GM13977 (cell line): ENCODE measurements at regions not wholly inside any gene's neighbourhood (a gene's known extent, or its start where the extent isn't known, plus 50 kb on each side); places are given as distances from the start of the nearest gene placed in this dataset.

Experiments
- DNase-seq: peaks from one replicate; pipeline ENCODE4 v3.0.0; 2012; ENCODE audit warnings: low spot score
- in situ Hi-C: fragments of 300-500 bp; cut with MboI; formaldehyde crosslinking; loops from one replicate; pipeline ENCODE4 v1.12.0; 2022; ENCODE audit warnings: low sequenced_read_pairs, low pct_unique_long_range_greater_than_20kb, mixed read lengths, inconsistent platforms; ENCODE audit not compliant: unreplicated experiment
- TF ChIP-seq, protein P1 (sequence below): IDR thresholded peaks from 2 replicates; pipeline ENCODE4 v1.5.1; 2012; ENCODE audit warnings: mild to moderate bottlenecking, control low read depth; ENCODE audit not compliant: insufficient read depth; ENCODE audit errors: extremely low read depth, missing control alignments

DNA sequence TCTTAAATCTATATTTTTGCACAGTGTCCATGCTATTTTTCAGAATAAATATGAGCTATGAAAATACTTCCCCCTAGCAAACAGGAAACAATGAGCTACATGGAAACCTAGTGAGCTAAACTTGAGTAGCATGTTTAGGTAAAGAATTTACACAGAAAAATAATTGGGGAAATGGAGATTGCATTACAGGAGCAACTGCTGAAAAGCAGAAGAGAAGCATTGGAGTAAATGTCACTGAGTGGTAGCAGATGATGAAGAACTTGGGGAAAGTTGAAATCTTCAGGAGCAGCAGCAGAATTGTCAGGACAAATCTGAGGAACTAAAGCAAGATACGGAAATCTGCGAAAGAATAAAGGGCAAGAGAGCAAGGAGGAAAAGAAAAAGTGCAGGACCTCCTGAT lies 610.3 kb downstream of the TLE1 start:
- TF ChIP-seq, protein P1, sequence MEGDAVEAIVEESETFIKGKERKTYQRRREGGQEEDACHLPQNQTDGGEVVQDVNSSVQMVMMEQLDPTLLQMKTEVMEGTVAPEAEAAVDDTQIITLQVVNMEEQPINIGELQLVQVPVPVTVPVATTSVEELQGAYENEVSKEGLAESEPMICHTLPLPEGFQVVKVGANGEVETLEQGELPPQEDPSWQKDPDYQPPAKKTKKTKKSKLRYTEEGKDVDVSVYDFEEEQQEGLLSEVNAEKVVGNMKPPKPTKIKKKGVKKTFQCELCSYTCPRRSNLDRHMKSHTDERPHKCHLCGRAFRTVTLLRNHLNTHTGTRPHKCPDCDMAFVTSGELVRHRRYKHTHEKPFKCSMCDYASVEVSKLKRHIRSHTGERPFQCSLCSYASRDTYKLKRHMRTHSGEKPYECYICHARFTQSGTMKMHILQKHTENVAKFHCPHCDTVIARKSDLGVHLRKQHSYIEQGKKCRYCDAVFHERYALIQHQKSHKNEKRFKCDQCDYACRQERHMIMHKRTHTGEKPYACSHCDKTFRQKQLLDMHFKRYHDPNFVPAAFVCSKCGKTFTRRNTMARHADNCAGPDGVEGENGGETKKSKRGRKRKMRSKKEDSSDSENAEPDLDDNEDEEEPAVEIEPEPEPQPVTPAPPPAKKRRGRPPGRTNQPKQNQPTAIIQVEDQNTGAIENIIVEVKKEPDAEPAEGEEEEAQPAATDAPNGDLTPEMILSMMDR: no peak
- in situ Hi-C loops: no loop called here
- DNase-seq: no peak

DNA sequence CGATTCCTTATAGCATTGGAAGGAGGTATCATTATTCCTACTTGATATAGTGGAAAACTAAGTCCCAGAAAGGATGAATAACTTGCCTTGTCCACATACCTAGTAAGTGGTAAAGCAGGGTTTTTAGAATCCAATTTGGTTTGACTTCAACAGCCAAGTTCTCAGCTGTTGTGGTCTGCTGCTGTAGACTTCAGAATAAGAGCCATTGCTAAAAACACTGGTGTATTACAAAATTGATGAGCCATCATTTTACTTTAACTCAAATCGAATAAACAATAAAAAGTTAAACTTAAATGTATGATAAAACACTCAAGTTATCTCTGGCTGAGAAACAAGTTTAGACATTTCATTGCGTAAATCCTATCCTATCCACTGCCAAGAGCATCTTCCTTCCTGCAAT lies 610.8 kb downstream of the TLE1 start:
- DNase-seq: no peak
- in situ Hi-C loops: no loop called here
- TF ChIP-seq, protein P1: no peak

DNA sequence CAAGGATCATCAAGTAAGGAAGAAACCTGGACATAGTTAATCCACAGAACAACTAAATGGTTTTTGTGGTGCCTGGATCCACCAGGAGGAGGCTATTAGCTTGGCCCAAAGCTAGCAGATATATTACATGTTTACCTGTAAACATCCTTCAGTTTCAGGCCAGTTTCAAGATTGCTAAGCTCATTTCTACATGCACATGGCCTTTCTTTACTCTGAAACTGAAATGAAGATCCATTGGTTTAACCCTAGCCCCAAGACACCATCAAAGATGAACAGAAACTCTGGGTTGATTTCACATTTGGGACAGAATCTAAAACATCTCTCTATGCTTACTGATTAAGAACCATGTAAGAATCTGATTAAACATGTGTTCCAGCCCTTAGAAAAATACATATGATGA lies 611.8 kb downstream of the TLE1 start:
- DNase-seq: no peak
- in situ Hi-C loops: no loop called here
- TF ChIP-seq, protein P1: no peak

DNA sequence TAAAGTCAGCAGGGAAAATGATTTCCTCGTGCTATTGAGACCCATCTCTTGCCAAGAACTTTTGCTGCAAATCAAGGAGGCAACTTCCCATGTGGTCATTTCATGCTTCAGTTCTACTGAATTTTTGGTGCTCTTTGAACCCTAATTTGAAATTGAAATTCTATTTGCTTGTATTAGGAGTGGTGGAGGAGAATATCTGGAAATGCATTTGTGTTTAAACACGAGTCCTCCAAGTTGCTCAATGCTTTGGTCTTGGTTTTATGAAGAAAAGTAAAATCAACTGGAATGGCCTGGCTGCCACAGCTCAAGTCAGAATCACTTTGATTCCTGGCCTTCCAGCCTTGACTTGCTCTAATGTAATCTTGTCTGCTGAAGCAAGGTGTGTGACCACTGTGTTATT lies 613.2 kb downstream of the TLE1 start:
- TF ChIP-seq, protein P1: no peak
- in situ Hi-C loops: no loop called here
- no peak for DNase-seq

DNA sequence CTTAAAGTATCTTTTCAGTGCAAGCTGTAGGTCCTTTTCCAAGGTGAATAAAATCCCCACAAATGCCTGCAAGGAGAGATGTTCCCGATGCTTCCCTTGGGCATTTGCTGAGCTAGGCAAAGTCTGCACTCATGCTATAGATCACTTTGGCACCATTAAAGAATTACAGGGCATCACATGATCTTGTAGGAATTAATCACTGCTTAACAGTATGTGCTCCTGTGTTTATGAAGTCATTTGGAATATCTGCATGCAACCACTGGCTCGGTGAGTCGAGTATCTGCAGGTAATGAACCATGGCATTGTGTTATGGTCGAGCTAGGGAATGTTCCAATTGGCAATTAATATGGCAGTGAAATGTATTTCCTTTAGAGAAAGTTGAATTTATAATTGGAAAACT lies 615.1 kb downstream of the TLE1 start:
- TF ChIP-seq, protein P1: no peak
- in situ Hi-C loops: no loop called here
- DNase-seq: no peak

DNA sequence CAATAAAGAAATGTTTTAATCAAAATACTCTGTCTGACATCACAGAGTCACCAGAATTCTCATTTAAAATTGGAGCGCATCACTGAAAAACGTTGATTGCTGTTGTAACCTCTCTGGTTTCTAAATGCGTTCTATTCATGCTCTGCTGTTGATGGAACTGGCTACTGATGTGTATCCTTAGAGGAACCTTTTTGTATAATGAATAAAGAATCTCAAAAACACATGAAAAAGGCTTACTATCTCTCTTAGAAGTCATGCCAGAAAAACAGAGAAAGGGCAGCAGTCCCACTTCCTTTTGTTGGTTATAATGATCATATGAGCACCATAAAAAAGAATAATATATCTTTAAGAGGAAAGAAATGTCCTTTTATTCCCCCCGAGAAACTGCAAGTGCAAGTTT lies 615.5 kb downstream of the TLE1 start:
- TF ChIP-seq, protein P1: no peak
- in situ Hi-C loops: no loop called here
- no peak for DNase-seq

DNA sequence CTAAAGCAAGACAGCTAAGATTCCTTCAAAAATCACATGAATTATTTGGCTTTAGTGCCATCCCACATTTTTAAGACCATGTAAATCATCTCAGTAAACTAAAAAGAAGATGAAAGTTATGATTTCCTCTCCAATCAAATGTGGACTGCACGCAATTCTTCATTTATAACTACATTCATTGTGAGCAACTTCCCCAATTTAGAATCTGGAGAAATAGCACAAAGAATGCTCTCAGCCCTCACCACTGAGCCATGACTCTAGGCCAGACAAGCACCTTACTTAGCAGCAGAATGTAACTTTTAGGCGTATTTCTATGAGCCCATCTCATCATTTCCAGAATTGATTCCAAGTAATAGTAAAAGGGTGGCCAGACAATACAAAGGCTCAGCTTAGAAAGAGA lies 616.6 kb downstream of the TLE1 start:
- in situ Hi-C loops: no loop called here
- DNase-seq: no peak
- TF ChIP-seq, protein P1: no peak
